SK-N-SH treated with all-trans-retinoic acid at 6 μM for 48 hours (cell line): ENCODE measurements at regions not wholly inside any gene's neighbourhood (a gene's known extent, or its start where the extent isn't known, plus 50 kb on each side); places are given as distances from the start of the nearest gene placed in this dataset.

Experiments
- ATAC-seq: fragments of 200-7000 bp; cut with Tn5 transposase; 3 replicates; pipeline ENCODE4 v1.9.1; 2020; ENCODE audit warnings: mild to moderate bottlenecking, moderate library complexity
- ARNTL ChIP-seq: fragments of 450-650 bp; formaldehyde crosslinking; IDR thresholded peaks from 2 replicates; pipeline ENCODE4 v1.5.0; 2020; ENCODE audit warnings: low read depth, mild to moderate bottlenecking, moderate library complexity, borderline replicate concordance
- BACH2 ChIP-seq: fragments of 250-450 bp; sonication (Bioruptor Pico); IDR thresholded peaks from 2 replicates; pipeline ENCODE4 v1.9.0; 2021; ENCODE audit warnings: mild to moderate bottlenecking, borderline replicate concordance
- CSDC2 ChIP-seq: fragments of 250-450 bp; sonication (Bioruptor Pico); IDR thresholded peaks from 2 replicates; pipeline ENCODE4 v1.5.0; 2020; ENCODE audit warnings: mild to moderate bottlenecking, moderate library complexity
- CSRNP3 ChIP-seq: fragments of 250-450 bp; sonication (Bioruptor Pico); IDR thresholded peaks from 2 replicates; pipeline ENCODE4 v1.5.1; 2021; ENCODE audit warnings: mild to moderate bottlenecking, moderate library complexity
- ESRRG ChIP-seq: fragments of 250-450 bp; sonication (Bioruptor Pico); IDR thresholded peaks from 2 replicates; pipeline ENCODE4 v1.6.1; 2021; ENCODE audit warnings: mild to moderate bottlenecking
- GLIS3 ChIP-seq: fragments of 250-450 bp; sonication (Bioruptor Pico); IDR thresholded peaks from 2 replicates; pipeline ENCODE4 v1.5.0; 2020; ENCODE audit warnings: mild to moderate bottlenecking, moderate library complexity
- ISL1 ChIP-seq: fragments of 250-450 bp; sonication (Bioruptor Pico); IDR thresholded peaks from 2 replicates; pipeline ENCODE4 v2.1.2; 2022; ENCODE audit warnings: mild to moderate bottlenecking, moderate library complexity
- OSR1 ChIP-seq: fragments of 250-450 bp; sonication (Bioruptor Pico); IDR thresholded peaks from 2 replicates; pipeline ENCODE4 v1.8.0; 2022; ENCODE audit warnings: moderate library complexity, mild to moderate bottlenecking, inconsistent platforms
- POU6F1 ChIP-seq: fragments of 250-450 bp; sonication (Bioruptor Pico); IDR thresholded peaks from 2 replicates; pipeline ENCODE4 v1.8.0; 2021; ENCODE audit warnings: low read depth, mild to moderate bottlenecking, moderate library complexity, borderline replicate concordance
- PPARA ChIP-seq: fragments of 250-450 bp; sonication (Bioruptor Pico); IDR thresholded peaks from 2 replicates; pipeline ENCODE4 v1.5.0; 2020; ENCODE audit warnings: mild to moderate bottlenecking, borderline replicate concordance
- RARB ChIP-seq: fragments of 250-450 bp; sonication (Bioruptor Pico); IDR thresholded peaks from 2 replicates; pipeline ENCODE4 v1.8.0; 2021; ENCODE audit warnings: mild to moderate bottlenecking, moderate library complexity
- SNAI2 ChIP-seq: fragments of 250-450 bp; sonication (Bioruptor Pico); IDR thresholded peaks from 2 replicates; pipeline ENCODE4 v1.5.0; 2020; ENCODE audit warnings: mild to moderate bottlenecking, moderate library complexity
- ZFP3 ChIP-seq: fragments of 250-450 bp; sonication (Bioruptor Pico); IDR thresholded peaks from 2 replicates; pipeline ENCODE4 v1.5.0; 2020; ENCODE audit warnings: mild to moderate bottlenecking, moderate library complexity
- ZFP30 ChIP-seq: fragments of 450-650 bp; formaldehyde crosslinking; IDR thresholded peaks from 2 replicates; pipeline ENCODE4 v1.5.0; 2022; ENCODE audit warnings: mild to moderate bottlenecking, moderate library complexity
- ZNF565 ChIP-seq: fragments of 450-650 bp; formaldehyde crosslinking; conservative IDR thresholded peaks from 2 replicates; pipeline ENCODE4 v1.5.0; 2020; ENCODE audit warnings: low read depth, mild to moderate bottlenecking, moderate library complexity
- ZNF70 ChIP-seq: fragments of 450-650 bp; formaldehyde crosslinking; IDR thresholded peaks from 2 replicates; pipeline ENCODE4 v1.5.0; 2020; ENCODE audit warnings: mild to moderate bottlenecking, moderate library complexity
- ZNF8 ChIP-seq: fragments of 450-650 bp; formaldehyde crosslinking; IDR thresholded peaks from 2 replicates; pipeline ENCODE4 v1.5.0; 2020; ENCODE audit warnings: mild to moderate bottlenecking, moderate library complexity
- TF ChIP-seq, protein P1 (sequence below): fragments of 250-450 bp; sonication (Bioruptor Pico); IDR thresholded peaks from 2 replicates; pipeline ENCODE4 v1.5.1; 2020; ENCODE audit warnings: low read depth, mild to moderate bottlenecking, moderate library complexity
- TF ChIP-seq, protein P2 (sequence below): fragments of 250-450 bp; sonication (Bioruptor Pico); IDR thresholded peaks from 2 replicates; pipeline ENCODE4 v1.8.0; 2020; ENCODE audit warnings: mild to moderate bottlenecking, moderate library complexity, borderline replicate concordance

- no peak for TF ChIP-seq OSR1 (CRISPR knock-in tag)
- TF ChIP-seq ESRRG, result no peak
- TF ChIP-seq GLIS3, result no peak
- no peak for TF ChIP-seq SNAI2 (CRISPR knock-in tag)
- TF ChIP-seq CSRNP3 (CRISPR knock-in tag), result no peak
- TF ChIP-seq PPARA (CRISPR knock-in tag), result no peak
- no peak for TF ChIP-seq ARNTL (CRISPR knock-in tag)
- no peak for TF ChIP-seq ZNF8 (CRISPR knock-in tag)
- no peak for TF ChIP-seq ZNF70 (CRISPR knock-in tag)
- no peak for TF ChIP-seq ISL1 (CRISPR knock-in tag)
- TF ChIP-seq, protein P1, sequence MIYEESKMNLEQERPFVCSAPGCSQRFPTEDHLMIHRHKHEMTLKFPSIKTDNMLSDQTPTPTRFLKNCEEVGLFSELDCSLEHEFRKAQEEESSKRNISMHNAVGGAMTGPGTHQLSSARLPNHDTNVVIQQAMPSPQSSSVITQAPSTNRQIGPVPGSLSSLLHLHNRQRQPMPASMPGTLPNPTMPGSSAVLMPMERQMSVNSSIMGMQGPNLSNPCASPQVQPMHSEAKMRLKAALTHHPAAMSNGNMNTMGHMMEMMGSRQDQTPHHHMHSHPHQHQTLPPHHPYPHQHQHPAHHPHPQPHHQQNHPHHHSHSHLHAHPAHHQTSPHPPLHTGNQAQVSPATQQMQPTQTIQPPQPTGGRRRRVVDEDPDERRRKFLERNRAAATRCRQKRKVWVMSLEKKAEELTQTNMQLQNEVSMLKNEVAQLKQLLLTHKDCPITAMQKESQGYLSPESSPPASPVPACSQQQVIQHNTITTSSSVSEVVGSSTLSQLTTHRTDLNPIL (CRISPR knock-in tag), result no peak
- TF ChIP-seq RARB (CRISPR knock-in tag), result no peak
- TF ChIP-seq, protein P2, sequence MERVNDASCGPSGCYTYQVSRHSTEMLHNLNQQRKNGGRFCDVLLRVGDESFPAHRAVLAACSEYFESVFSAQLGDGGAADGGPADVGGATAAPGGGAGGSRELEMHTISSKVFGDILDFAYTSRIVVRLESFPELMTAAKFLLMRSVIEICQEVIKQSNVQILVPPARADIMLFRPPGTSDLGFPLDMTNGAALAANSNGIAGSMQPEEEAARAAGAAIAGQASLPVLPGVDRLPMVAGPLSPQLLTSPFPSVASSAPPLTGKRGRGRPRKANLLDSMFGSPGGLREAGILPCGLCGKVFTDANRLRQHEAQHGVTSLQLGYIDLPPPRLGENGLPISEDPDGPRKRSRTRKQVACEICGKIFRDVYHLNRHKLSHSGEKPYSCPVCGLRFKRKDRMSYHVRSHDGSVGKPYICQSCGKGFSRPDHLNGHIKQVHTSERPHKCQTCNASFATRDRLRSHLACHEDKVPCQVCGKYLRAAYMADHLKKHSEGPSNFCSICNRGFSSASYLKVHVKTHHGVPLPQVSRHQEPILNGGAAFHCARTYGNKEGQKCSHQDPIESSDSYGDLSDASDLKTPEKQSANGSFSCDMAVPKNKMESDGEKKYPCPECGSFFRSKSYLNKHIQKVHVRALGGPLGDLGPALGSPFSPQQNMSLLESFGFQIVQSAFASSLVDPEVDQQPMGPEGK (CRISPR knock-in tag), result no peak
- TF ChIP-seq POU6F1 (CRISPR knock-in tag), result no peak
- TF ChIP-seq, all 23 proteins: peak for 0
- ATAC-seq, result no peak
These were observed 98.5 kb upstream of the SMIM21 start for GRCh38 chr18:75526038-75526437.

DNA sequence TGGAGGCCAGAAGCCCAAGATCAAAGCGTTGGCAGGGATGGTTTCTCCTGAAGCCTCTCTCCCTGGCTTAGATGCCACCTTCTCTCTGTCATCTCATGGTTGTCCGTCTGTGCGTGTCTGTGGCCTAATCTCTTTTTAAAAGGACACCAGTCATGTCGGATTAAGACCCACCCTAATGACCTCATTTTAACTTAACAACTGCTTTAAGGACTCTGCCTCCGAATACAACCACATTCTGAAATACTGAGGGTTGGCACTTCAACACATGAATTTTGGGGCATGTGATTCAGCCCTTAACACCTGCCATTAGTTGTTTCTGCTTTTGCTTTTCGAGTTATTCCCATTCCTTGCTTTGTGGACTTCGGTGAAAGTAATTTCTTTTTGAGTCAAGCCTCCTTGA lies 97.8 kb upstream of the SMIM21 start:
- TF ChIP-seq ARNTL (CRISPR knock-in tag), result no peak
- TF ChIP-seq SNAI2 (CRISPR knock-in tag), result no peak
- no peak for TF ChIP-seq GLIS3
- TF ChIP-seq OSR1 (CRISPR knock-in tag), result no peak
- ATAC-seq, result no peak

GRCh38 chr18:75524841-75525240 lies 97.3 kb upstream of the SMIM21 start:
- TF ChIP-seq, protein P1 (CRISPR knock-in tag), result no peak
- TF ChIP-seq ZNF8 (CRISPR knock-in tag), result no peak
- ATAC-seq, result no peak

- no peak for ATAC-seq
- TF ChIP-seq OSR1 (CRISPR knock-in tag), result no peak
- TF ChIP-seq RARB (CRISPR knock-in tag), result no peak
- peak; percentile 79 for TF ChIP-seq ZFP3 (CRISPR knock-in tag)
- TF ChIP-seq, protein P1 (CRISPR knock-in tag), result no peak
- TF ChIP-seq ESRRG, result no peak
These were observed 96.7 kb upstream of the SMIM21 start for GRCh38 chr18:75524181-75524580.

GRCh38 chr18:75521816-75522215 lies 94.3 kb upstream of the SMIM21 start:
- no peak for ATAC-seq
- no peak for TF ChIP-seq CSDC2 (CRISPR knock-in tag)
- no peak for TF ChIP-seq ZNF565 (CRISPR knock-in tag)
- no peak for TF ChIP-seq PPARA (CRISPR knock-in tag)
- TF ChIP-seq ISL1 (CRISPR knock-in tag), result no peak
- no peak for TF ChIP-seq ZNF8 (CRISPR knock-in tag)
- no peak for TF ChIP-seq BACH2 (CRISPR knock-in tag)
- TF ChIP-seq ZFP3 (CRISPR knock-in tag), result no peak
- TF ChIP-seq ZFP30 (CRISPR knock-in tag), result no peak
